ENCODE measurements at regions not wholly inside any gene's neighbourhood (a gene's known extent, or its start where the extent isn't known, plus 50 kb on each side); places are given as distances from the start of the nearest gene placed in this dataset.

GRCh38 chr6:9504191-9504590, 910.7 kb downstream of the TFAP2A start:
- no peak for TF ChIP-seq POLR2A (IDR thresholded peaks at IDR 0.05; ENCODE audit: low read length)
- no peak for TF ChIP-seq GATA1 (IDR thresholded peaks at IDR 0.05; ENCODE audit: low read depth, low read length)
